ENCODE measurements at regions not wholly inside any gene's neighbourhood (a gene's known extent, or its start where the extent isn't known, plus 50 kb on each side); places are given as distances from the start of the nearest gene placed in this dataset.

DNA sequence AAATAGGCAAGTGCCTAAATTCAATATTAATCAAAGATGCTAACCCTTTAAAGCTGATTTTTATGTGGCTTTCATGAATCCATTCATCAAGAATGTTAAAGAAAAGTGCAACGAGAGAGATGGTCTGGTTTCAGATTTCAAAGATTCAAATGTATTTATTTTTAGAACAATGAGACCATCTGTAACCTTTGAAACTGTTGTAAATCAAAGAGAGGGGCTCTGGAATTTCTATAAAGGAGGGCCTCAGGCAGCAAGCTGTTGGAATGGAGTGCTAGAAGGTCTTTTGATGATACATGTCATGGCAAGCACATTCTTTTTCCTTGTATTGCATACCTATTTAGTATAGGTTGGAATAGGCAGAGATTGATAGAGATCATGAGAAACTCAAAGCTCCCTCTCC is 433.0 kb downstream of the LRIG3 start:
- TF ChIP-seq, protein P1, sequence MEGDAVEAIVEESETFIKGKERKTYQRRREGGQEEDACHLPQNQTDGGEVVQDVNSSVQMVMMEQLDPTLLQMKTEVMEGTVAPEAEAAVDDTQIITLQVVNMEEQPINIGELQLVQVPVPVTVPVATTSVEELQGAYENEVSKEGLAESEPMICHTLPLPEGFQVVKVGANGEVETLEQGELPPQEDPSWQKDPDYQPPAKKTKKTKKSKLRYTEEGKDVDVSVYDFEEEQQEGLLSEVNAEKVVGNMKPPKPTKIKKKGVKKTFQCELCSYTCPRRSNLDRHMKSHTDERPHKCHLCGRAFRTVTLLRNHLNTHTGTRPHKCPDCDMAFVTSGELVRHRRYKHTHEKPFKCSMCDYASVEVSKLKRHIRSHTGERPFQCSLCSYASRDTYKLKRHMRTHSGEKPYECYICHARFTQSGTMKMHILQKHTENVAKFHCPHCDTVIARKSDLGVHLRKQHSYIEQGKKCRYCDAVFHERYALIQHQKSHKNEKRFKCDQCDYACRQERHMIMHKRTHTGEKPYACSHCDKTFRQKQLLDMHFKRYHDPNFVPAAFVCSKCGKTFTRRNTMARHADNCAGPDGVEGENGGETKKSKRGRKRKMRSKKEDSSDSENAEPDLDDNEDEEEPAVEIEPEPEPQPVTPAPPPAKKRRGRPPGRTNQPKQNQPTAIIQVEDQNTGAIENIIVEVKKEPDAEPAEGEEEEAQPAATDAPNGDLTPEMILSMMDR (IDR thresholded peaks at IDR 0.05; ENCODE audit: low read depth, low read length) = no peak
- TF ChIP-seq EZH2phosphoT487 (IDR thresholded peaks at IDR 0.05; ENCODE audit: low read depth) = no peak
